LHCN-M2 (cell line): ENCODE measurements at regions not wholly inside any gene's neighbourhood (a gene's known extent, or its start where the extent isn't known, plus 50 kb on each side); places are given as distances from the start of the nearest gene placed in this dataset.
A peak's percentile ranks its signal among the peaks of the same experiment; 100 is the strongest.

Source experiments
- DNase-seq: peaks from one replicate; pipeline ENCODE4 v3.0.0-alpha.2; 2012; ENCODE audit warnings: low read depth

- DNase-seq, result no peak
These were observed 201.5 kb upstream of the S1PR3 start for GRCh38 chr9:88789785-88790184.

- DNase-seq, result no peak
These were observed 200.0 kb upstream of the S1PR3 start for GRCh38 chr9:88791105-88791805.

GRCh38 chr9:88792502-88792901 is 198.8 kb upstream of the S1PR3 start:
- no peak for DNase-seq

GRCh38 chr9:88794100-88794499 is 197.2 kb upstream of the S1PR3 start:
- DNase-seq, result no peak

GRCh38 chr9:88796947-88797346 is 194.3 kb upstream of the S1PR3 start:
- no peak for DNase-seq

- DNase-seq, result no peak
These were observed 192.8 kb upstream of the S1PR3 start for GRCh38 chr9:88798476-88798875.

GRCh38 chr9:88799541-88800328 is 191.5 kb upstream of the S1PR3 start:
- DNase-seq, result no peak

GRCh38 chr9:88800329-88800682 is 191.0 kb upstream of the S1PR3 start:
- DNase-seq, result no peak

- DNase-seq, result no peak
These were observed 190.0 kb upstream of the S1PR3 start for GRCh38 chr9:88801214-88801796.

GRCh38 chr9:88802533-88802932 is 188.7 kb upstream of the S1PR3 start:
- no peak for DNase-seq

- peak; percentile 32 for DNase-seq
These were observed 187.6 kb upstream of the S1PR3 start for GRCh38 chr9:88803546-88804253.

GRCh38 chr9:88804254-88804596 is 187.0 kb upstream of the S1PR3 start:
- DNase-seq, result no peak

GRCh38 chr9:88805217-88805943 is 185.9 kb upstream of the S1PR3 start:
- no peak for DNase-seq

- DNase-seq, result no peak
These were observed 183.8 kb upstream of the S1PR3 start for GRCh38 chr9:88807426-88807825.

- peak; percentile 31 for DNase-seq
These were observed 183.1 kb upstream of the S1PR3 start for GRCh38 chr9:88808019-88808656.

GRCh38 chr9:88808761-88809354 is 182.4 kb upstream of the S1PR3 start:
- DNase-seq, result no peak

GRCh38 chr9:88809355-88810161 is 181.7 kb upstream of the S1PR3 start:
- DNase-seq, result no peak

GRCh38 chr9:88810826-88811225 is 180.4 kb upstream of the S1PR3 start:
- no peak for DNase-seq

- no peak for DNase-seq
These were observed 179.8 kb upstream of the S1PR3 start for GRCh38 chr9:88811511-88811910.
